Smooth muscle cell (in vitro differentiated cells): ENCODE measurements at regions not wholly inside any gene's neighbourhood (a gene's known extent, or its start where the extent isn't known, plus 50 kb on each side); places are given as distances from the start of the nearest gene placed in this dataset.

Experiments used
- DNase-seq: peaks from one replicate; lab custom pipeline; 2025; ENCODE audit not compliant: unreplicated experiment; lab: John Stamatoyannopoulos, UW
- H2AFZ ChIP-seq: fragments of 200-600 bp; sonication (generic); 2 replicates; pipeline ENCODE4 v1.6.0; 2016; ENCODE audit warnings: antibody characterized with exemption, low read depth, mild to moderate bottlenecking
- H3F3A ChIP-seq: fragments of 200-600 bp; sonication (generic); 2 replicates; pipeline ENCODE4 v1.6.0; 2017; ENCODE audit warnings: antibody characterized with exemption, low read depth
- H3K27ac ChIP-seq: fragments of 200-600 bp; sonication (generic); 2 replicates; pipeline ENCODE4 v1.5.1; 2016; ENCODE audit warnings: low read depth, mild to moderate bottlenecking
- H3K27me3 ChIP-seq: fragments of 200-600 bp; sonication (generic); 2 replicates; pipeline ENCODE4 v1.6.1; 2016; ENCODE audit warnings: low read depth, mild to moderate bottlenecking
- H3K36me3 ChIP-seq: fragments of 200-600 bp; sonication (generic); 2 replicates; pipeline ENCODE4 v1.5.1; 2016; ENCODE audit warnings: low read depth
- H3K4me1 ChIP-seq: fragments of 200-600 bp; sonication (generic); 2 replicates; pipeline ENCODE4 v1.5.1; 2016; ENCODE audit warnings: low read depth
- H3K4me2 ChIP-seq: fragments of 200-600 bp; sonication (generic); 2 replicates; pipeline ENCODE4 v1.6.0; 2016; ENCODE audit warnings: mild to moderate bottlenecking
- H3K4me3 ChIP-seq: fragments of 200-600 bp; sonication (generic); 2 replicates; pipeline ENCODE4 v1.5.1; 2016; ENCODE audit warnings: mild to moderate bottlenecking
- H3K79me2 ChIP-seq: fragments of 200-600 bp; sonication (generic); 2 replicates; pipeline ENCODE4 v1.6.0; 2016; ENCODE audit warnings: low read depth, mild to moderate bottlenecking
- H3K9ac ChIP-seq: fragments of 200-600 bp; sonication (generic); 2 replicates; pipeline ENCODE4 v1.6.0; 2016; ENCODE audit warnings: low read depth
- H3K9me3 ChIP-seq: fragments of 200-600 bp; sonication (generic); replicated peaks from 2 replicates; pipeline ENCODE4 v1.5.1; 2016; ENCODE audit warnings: low read depth
- H4K20me1 ChIP-seq: fragments of 200-600 bp; sonication (generic); 2 replicates; pipeline ENCODE4 v1.6.0; 2016; ENCODE audit warnings: low read depth
- CTCF ChIP-seq: fragments of 200-600 bp; sonication (generic); IDR thresholded peaks from 2 replicates; pipeline ENCODE4 v1.5.1; 2017; ENCODE audit warnings: borderline replicate concordance, mild to moderate bottlenecking, antibody characterized with exemption; ENCODE audit not compliant: insufficient read depth, poor library complexity, severe bottlenecking
- WGBS: methylation state at CpG from one replicate; pipeline ENCODE4 v1.1.7; 2016; ENCODE audit warnings: low lambda C conversion rate; 5-methylcytosine and 5-hydroxymethylcytosine counted together

GRCh38 chr10:42948040-42948439, 128.8 kb upstream of the RET start:
- Histone ChIP-seq H4K20me1 (no peaks in the 10 kb centered on the region), H3K4me3 (no peak overlapping the region), H3K9me3 (no peaks in the 10 kb centered on the region), H3K4me2 (no peak overlapping the region), H3K27ac (no peak overlapping the region), H3K27me3 (peaks cover 10% of the 10 kb centered on the region), H2AFZ (no peak overlapping the region), H3K36me3 (no peaks in the 10 kb centered on the region), H3K79me2 (no peaks in the 10 kb centered on the region), H3K9ac (no peak overlapping the region), H3F3A (no peaks in the 10 kb centered on the region), H3K4me1 (no peaks in the 10 kb centered on the region)
- no peak for DNase-seq
- no peak for TF ChIP-seq CTCF
- WGBS = 89% methylated on average over 2 of the region's 2 CpGs

- 98% methylated on average over 2 of the region's 2 CpGs for WGBS
- Histone ChIP-seq H3K27me3 (peaks cover 10% of the 10 kb centered on the region), H3K9ac (no peak overlapping the region), H3K4me3 (no peak overlapping the region), H3K36me3 (no peaks in the 10 kb centered on the region), H3K4me2 (no peak overlapping the region), H3K27ac (no peak overlapping the region), H3K4me1 (no peaks in the 10 kb centered on the region), H3K79me2 (no peaks in the 10 kb centered on the region), H4K20me1 (no peaks in the 10 kb centered on the region), H3F3A (no peaks in the 10 kb centered on the region), H2AFZ (no peak overlapping the region), H3K9me3 (no peaks in the 10 kb centered on the region)
- no peak for TF ChIP-seq CTCF
- DNase-seq = no peak
These were observed 127.6 kb upstream of the RET start for GRCh38 chr10:42949287-42949686.

- Histone ChIP-seq H3K9me3 (no peaks in the 10 kb centered on the region), H3K9ac (no peak overlapping the region), H3K4me3 (no peak overlapping the region), H3K27ac (no peak overlapping the region), H3K79me2 (no peaks in the 10 kb centered on the region), H3K27me3 (peaks cover 10% of the 10 kb centered on the region), H2AFZ (no peak overlapping the region), H3K4me1 (no peaks in the 10 kb centered on the region), H3K4me2 (peak overlapping the region; percentile 68), H4K20me1 (no peaks in the 10 kb centered on the region), H3F3A (no peaks in the 10 kb centered on the region), H3K36me3 (no peaks in the 10 kb centered on the region)
- 82% methylated on average over 26 of the region's 27 CpGs for WGBS
- no peak for DNase-seq
- TF ChIP-seq CTCF = no peak
These were observed 126.0 kb upstream of the RET start for GRCh38 chr10:42950606-42951485.
